GM12874 (cell line): ENCODE measurements at regions not wholly inside any gene's neighbourhood (a gene's known extent, or its start where the extent isn't known, plus 50 kb on each side); places are given as distances from the start of the nearest gene placed in this dataset.

Experiments used
- CTCF ChIP-seq: IDR thresholded peaks from 2 replicates; pipeline ENCODE4 v1.5.1; 2011; ENCODE audit warnings: low read depth, mild to moderate bottlenecking, control low read depth, low read length, moderate library complexity; ENCODE audit not compliant: insufficient read depth

- TF ChIP-seq CTCF: no peak
These were observed 50.1 kb upstream of the ASAP2 start for GRCh38 chr2:9156483-9156882.

- TF ChIP-seq CTCF: no peak
These were observed 52.6 kb upstream of the ASAP2 start for GRCh38 chr2:9154061-9154460.

- no peak for TF ChIP-seq CTCF
These were observed 53.0 kb upstream of the ASAP2 start for GRCh38 chr2:9153643-9153980.

GRCh38 chr2:9152975-9153642 lies 53.5 kb upstream of the ASAP2 start:
- no peak for TF ChIP-seq CTCF

GRCh38 chr2:9150906-9151305 lies 55.7 kb upstream of the ASAP2 start:
- no peak for TF ChIP-seq CTCF

- TF ChIP-seq CTCF: no peak
These were observed 56.1 kb upstream of the ASAP2 start for GRCh38 chr2:9150568-9150900.

GRCh38 chr2:9149726-9150567 lies 56.7 kb upstream of the ASAP2 start:
- no peak for TF ChIP-seq CTCF
